GM13977 (cell line): ENCODE measurements at regions not wholly inside any gene's neighbourhood (a gene's known extent, or its start where the extent isn't known, plus 50 kb on each side); places are given as distances from the start of the nearest gene placed in this dataset.

Source experiments
- DNase-seq: peaks from one replicate; pipeline ENCODE4 v3.0.0; 2012; ENCODE audit warnings: low spot score
- in situ Hi-C: fragments of 300-500 bp; cut with MboI; formaldehyde crosslinking; loops from one replicate; pipeline ENCODE4 v1.12.0; 2022; ENCODE audit warnings: low sequenced_read_pairs, low pct_unique_long_range_greater_than_20kb, mixed read lengths, inconsistent platforms; ENCODE audit not compliant: unreplicated experiment
- TF ChIP-seq, protein P1 (sequence below): IDR thresholded peaks from 2 replicates; pipeline ENCODE4 v1.5.1; 2012; ENCODE audit warnings: mild to moderate bottlenecking, control low read depth; ENCODE audit not compliant: insufficient read depth; ENCODE audit errors: extremely low read depth, missing control alignments

DNA sequence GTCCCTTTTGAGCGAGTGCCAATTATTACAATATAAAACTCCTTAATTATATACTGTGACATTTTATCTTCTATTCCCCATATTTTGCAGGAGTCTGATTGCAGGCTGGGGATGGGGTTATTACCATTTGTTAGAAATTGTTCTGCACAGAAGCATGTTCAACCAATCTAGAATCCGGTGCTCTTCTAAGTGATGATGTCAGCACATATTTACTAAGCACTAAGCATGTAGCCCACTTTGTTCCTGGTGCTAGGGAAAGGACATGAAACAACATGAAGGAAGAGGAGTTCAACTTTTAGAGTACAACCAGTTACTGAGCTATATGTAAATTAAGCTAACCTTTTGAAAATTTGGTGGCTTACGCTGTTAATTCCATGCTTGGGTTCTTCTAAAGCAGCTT lies 52.8 kb upstream of the IL1RAPL2 start:
- no peak for DNase-seq
- TF ChIP-seq, protein P1, sequence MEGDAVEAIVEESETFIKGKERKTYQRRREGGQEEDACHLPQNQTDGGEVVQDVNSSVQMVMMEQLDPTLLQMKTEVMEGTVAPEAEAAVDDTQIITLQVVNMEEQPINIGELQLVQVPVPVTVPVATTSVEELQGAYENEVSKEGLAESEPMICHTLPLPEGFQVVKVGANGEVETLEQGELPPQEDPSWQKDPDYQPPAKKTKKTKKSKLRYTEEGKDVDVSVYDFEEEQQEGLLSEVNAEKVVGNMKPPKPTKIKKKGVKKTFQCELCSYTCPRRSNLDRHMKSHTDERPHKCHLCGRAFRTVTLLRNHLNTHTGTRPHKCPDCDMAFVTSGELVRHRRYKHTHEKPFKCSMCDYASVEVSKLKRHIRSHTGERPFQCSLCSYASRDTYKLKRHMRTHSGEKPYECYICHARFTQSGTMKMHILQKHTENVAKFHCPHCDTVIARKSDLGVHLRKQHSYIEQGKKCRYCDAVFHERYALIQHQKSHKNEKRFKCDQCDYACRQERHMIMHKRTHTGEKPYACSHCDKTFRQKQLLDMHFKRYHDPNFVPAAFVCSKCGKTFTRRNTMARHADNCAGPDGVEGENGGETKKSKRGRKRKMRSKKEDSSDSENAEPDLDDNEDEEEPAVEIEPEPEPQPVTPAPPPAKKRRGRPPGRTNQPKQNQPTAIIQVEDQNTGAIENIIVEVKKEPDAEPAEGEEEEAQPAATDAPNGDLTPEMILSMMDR, result no peak
- in situ Hi-C loops, result no loop called here

DNA sequence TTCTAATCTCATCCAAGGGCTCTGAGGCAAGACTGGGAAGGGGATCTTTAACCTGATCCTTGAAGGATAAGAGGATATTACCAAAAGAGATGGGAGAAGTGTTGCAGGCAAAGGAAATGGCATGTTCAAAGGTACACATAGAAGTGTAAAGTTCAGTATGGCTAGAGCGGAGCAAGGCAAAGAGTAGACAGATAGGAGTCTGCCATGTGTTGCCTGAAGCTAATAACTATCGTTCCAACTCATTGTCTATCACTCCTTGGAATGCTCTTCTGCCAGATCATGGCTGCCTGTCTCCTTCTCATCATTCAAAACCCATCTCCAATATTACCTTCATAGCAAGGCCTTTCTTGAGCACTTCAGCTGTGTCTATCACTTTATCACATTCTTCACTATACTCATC lies 55.2 kb upstream of the IL1RAPL2 start:
- TF ChIP-seq, protein P1, result no peak
- DNase-seq, result no peak
- in situ Hi-C loops, result no loop called here

DNA sequence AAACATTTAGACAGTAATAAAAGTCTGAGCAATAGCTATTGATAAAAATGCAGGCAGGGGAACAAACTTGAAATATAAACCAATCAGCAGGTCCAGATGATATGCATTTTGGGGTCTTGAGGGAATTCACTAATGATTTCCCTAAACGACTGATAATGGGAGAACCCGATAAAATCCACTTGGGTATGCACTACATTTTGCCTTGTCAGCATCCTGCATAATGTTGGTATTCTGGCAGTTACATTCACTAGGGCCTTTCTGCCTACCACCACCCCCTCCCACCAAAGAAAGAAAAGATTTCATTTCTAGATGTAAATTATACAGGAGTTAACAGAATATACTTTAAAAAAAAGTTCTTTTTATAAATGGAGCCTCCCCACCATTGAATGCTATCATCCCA lies 63.5 kb upstream of the IL1RAPL2 start:
- in situ Hi-C loops, result no loop called here
- no peak for DNase-seq

DNA sequence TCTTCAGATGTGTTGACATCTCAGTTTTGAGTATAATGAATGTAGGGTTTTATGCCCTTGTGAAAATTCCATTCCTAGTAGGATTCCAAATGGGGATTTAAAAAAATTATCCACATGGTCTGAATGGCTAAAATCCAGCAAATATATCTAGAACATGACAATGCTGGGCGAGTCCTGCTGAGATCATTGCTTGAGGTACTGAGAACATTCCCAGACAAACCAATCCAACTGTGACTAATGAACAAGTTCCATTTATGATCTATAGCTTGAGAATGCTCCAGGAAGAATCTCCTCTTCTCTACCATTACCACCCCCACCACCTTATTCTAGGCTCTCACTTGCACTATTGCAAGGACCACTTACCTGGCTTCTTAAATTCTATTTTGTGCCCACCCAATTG lies 77.2 kb upstream of the IL1RAPL2 start:
- in situ Hi-C loops, result no loop called here
- TF ChIP-seq, protein P1, result no peak
- no peak for DNase-seq

More for the DNA sequence above, 63.5 kb upstream of the IL1RAPL2 start:
- TF ChIP-seq, protein P1, result no peak

DNA sequence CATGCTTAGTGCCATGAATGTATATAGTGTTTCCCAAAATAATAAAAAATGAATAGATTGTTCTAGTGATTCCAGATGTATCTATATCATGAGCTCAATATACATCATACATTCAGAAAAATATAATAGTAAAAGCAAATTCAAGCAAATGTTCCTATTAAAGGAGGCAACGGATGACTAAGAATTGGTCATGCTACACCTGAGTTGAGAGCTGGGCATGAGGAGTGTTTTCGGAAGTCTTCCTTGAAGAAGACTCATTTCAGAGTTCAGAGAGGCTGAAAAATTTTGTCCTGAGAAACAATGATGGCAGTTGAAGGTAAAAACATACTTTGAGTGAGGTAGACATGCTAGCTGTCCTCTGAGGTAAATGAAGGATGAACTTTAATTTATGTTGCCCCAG lies 79.3 kb upstream of the IL1RAPL2 start:
- in situ Hi-C loops, result no loop called here

DNA sequence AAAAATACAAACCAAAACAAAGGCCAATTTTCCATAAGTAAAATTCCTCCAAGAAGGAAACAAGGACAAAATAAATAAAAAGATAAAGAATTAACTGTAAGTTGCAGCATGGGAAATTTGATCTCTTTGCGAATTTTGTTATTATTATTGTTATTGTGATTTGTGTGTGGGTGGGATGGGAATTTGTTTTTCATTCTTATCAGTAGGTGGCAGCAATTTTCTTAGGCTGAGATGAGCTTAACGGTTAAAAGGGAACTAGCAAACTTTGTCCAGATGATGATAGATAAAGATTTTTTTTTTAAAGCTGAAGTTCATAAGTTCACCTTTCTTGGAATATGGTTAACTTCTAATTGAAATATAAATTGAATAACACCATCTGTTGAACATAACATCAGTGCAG lies 83.2 kb upstream of the IL1RAPL2 start:
- TF ChIP-seq, protein P1, result no peak
- DNase-seq, result no peak
- in situ Hi-C loops, result no loop called here

More for the DNA sequence above, 79.3 kb upstream of the IL1RAPL2 start:
- DNase-seq, result no peak
- TF ChIP-seq, protein P1, result no peak

DNA sequence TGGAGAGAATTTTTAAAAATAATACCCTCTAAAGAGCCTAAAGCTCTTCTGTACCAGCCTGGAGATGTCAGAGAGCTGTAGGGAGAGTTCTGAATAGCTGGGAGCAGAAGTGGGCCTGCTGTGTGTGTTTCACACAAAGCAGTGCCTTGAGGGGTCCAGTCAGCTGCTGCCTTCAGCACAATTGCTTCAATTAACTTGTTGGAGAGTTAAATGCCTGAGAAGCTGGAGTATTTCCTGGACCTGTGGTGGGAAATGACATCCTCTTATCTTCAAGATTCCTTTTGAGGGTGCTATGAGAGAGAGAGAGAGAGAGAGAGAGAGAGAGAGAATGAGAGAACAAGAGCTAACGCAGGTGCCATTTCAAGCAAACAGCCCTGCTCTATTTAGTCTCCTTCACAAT lies 96.2 kb upstream of the IL1RAPL2 start:
- in situ Hi-C loops, result no loop called here
- DNase-seq, result no peak
- TF ChIP-seq, protein P1, result no peak
